Stimulated activated CD4-positive, alpha-beta T cell treated with anti-CD3 and anti-CD28 coated beads, Interleukin-1b, Interleukin-23, amount 100 ng/mL, for 48 hours (primary cell): ENCODE measurements at regions not wholly inside any gene's neighbourhood (a gene's known extent, or its start where the extent isn't known, plus 50 kb on each side); places are given as distances from the start of the nearest gene placed in this dataset.

Source experiments
- DNase-seq: peaks from one replicate; pipeline ENCODE4 v3.0.0-alpha.2; 2020

GRCh38 chr17:14873996-14874395, 391.1 kb downstream of the PMP22 start:
- no peak for DNase-seq

GRCh38 chr17:14873540-14873939, 391.6 kb downstream of the PMP22 start:
- no peak for DNase-seq

GRCh38 chr17:14871921-14872320, 393.2 kb downstream of the PMP22 start:
- no peak for DNase-seq

- no peak for DNase-seq
Observed at GRCh38 chr17:14866266-14866665, 398.9 kb downstream of the PMP22 start.

- no peak for DNase-seq
Observed at GRCh38 chr17:14864127-14864526, 401.0 kb downstream of the PMP22 start.

GRCh38 chr17:14859542-14859941, 405.6 kb downstream of the PMP22 start:
- DNase-seq = no peak

- DNase-seq = no peak
Observed at GRCh38 chr17:14856176-14856575, 408.9 kb downstream of the PMP22 start.

- DNase-seq = no peak
Observed at GRCh38 chr17:14854691-14855090, 410.4 kb downstream of the PMP22 start.

GRCh38 chr17:14845591-14846281, 419.4 kb downstream of the PMP22 start:
- no peak for DNase-seq

GRCh38 chr17:14843086-14843795, 421.9 kb downstream of the PMP22 start:
- no peak for DNase-seq

- no peak for DNase-seq
Observed at GRCh38 chr17:14840616-14841231, 424.4 kb downstream of the PMP22 start.

GRCh38 chr17:14838567-14838966, 426.6 kb downstream of the PMP22 start:
- DNase-seq = no peak

GRCh38 chr17:14833201-14833785, 431.8 kb downstream of the PMP22 start:
- no peak for DNase-seq

GRCh38 chr17:14831491-14831890, 433.6 kb downstream of the PMP22 start:
- DNase-seq = no peak

- DNase-seq = no peak
Observed at GRCh38 chr17:14827396-14827919, 437.7 kb downstream of the PMP22 start.

- no peak for DNase-seq
Observed at GRCh38 chr17:14826358-14826757, 438.8 kb downstream of the PMP22 start.

GRCh38 chr17:14818469-14818868, 446.7 kb downstream of the PMP22 start:
- DNase-seq = no peak

- DNase-seq = no peak
Observed at GRCh38 chr17:14815079-14815478, 450.0 kb downstream of the PMP22 start.

GRCh38 chr17:14813649-14814370, 451.3 kb downstream of the PMP22 start:
- DNase-seq = no peak

- no peak for DNase-seq
Observed at GRCh38 chr17:14808425-14808824, 456.7 kb downstream of the PMP22 start.

GRCh38 chr17:14805348-14805747, 459.8 kb downstream of the PMP22 start:
- DNase-seq = no peak

GRCh38 chr17:14803826-14804225, 461.3 kb downstream of the PMP22 start:
- no peak for DNase-seq

GRCh38 chr17:14797801-14798200, 467.3 kb downstream of the PMP22 start:
- DNase-seq = no peak
